ENCODE measurements at regions not wholly inside any gene's neighbourhood (a gene's known extent, or its start where the extent isn't known, plus 50 kb on each side); places are given as distances from the start of the nearest gene placed in this dataset.

- Histone ChIP-seq H3K79me2 (ENCODE audit: insufficient read depth, low read length) (no peaks in the 10 kb centered on the region), H3K4me2 (ENCODE audit: low read length) (no peak overlapping the region), H3K27me3 (ENCODE audit: insufficient read depth, low read length) (no peaks in the 10 kb centered on the region), H3K9me3 (ENCODE audit: insufficient read depth, low read depth, low read length) (no peaks in the 10 kb centered on the region), H3K4me1 (ENCODE audit: insufficient read depth, low read length) (no peaks in the 10 kb centered on the region), H2AFZ (ENCODE audit: low read depth, low read length) (no peak overlapping the region), H3K9ac (ENCODE audit: low read length) (no peak overlapping the region), H3K36me3 (ENCODE audit: insufficient read depth, low read length) (no peaks in the 10 kb centered on the region), H3K4me3 (ENCODE audit: insufficient read depth, low read depth, low read length) (no peak overlapping the region), H3K27ac (ENCODE audit: low read depth, low read length) (no peak overlapping the region), H4K20me1 (ENCODE audit: insufficient read depth, low read length) (no peaks in the 10 kb centered on the region)
- H3K27ac Mint-ChIP-seq (ENCODE audit: unreplicated experiment), result no peak overlapping the region
- no peaks in the 10 kb centered on the region for H3K36me3 Mint-ChIP-seq (ENCODE audit: low read depth, unreplicated experiment)
- H3K4me1 Mint-ChIP-seq (ENCODE audit: low read depth, unreplicated experiment), result peaks cover 6% of the 10 kb centered on the region
- DNase-seq (ENCODE audit: low read depth), result no peak
- H3K27me3 Mint-ChIP-seq (ENCODE audit: low read depth, unreplicated experiment), result no peaks in the 10 kb centered on the region
- no peak for TF ChIP-seq CTCF (IDR thresholded peaks at IDR 0.05; ENCODE audit: insufficient read depth, low read depth, low read length)
- TF ChIP-seq EZH2 (IDR thresholded peaks at IDR 0.05; ENCODE audit: insufficient read depth, low read length), result no peak
- FAIRE-seq, result peak; percentile 55
- peaks cover 2% of the 10 kb centered on the region for H3K9me3 Mint-ChIP-seq (ENCODE audit: unreplicated experiment)
- no peak overlapping the region for H3K4me3 Mint-ChIP-seq (ENCODE audit: unreplicated experiment)
Observed at GRCh38 chr7:25067726-25068501, 57.1 kb downstream of the CYCS start.

GRCh38 chr7:25066253-25066652 is 58.8 kb downstream of the CYCS start:
- no peak for FAIRE-seq
- Histone ChIP-seq H3K4me2 (ENCODE audit: low read length) (no peak overlapping the region), H3K36me3 (ENCODE audit: insufficient read depth, low read length) (no peaks in the 10 kb centered on the region), H3K4me1 (ENCODE audit: insufficient read depth, low read length) (no peaks in the 10 kb centered on the region), H3K4me3 (ENCODE audit: insufficient read depth, low read depth, low read length) (no peak overlapping the region), H3K79me2 (ENCODE audit: insufficient read depth, low read length) (no peaks in the 10 kb centered on the region), H4K20me1 (ENCODE audit: insufficient read depth, low read length) (no peaks in the 10 kb centered on the region), H3K9ac (ENCODE audit: low read length) (no peak overlapping the region), H3K9me3 (ENCODE audit: insufficient read depth, low read depth, low read length) (no peaks in the 10 kb centered on the region), H3K27me3 (ENCODE audit: insufficient read depth, low read length) (no peaks in the 10 kb centered on the region), H2AFZ (ENCODE audit: low read depth, low read length) (no peak overlapping the region), H3K27ac (ENCODE audit: low read depth, low read length) (no peak overlapping the region)
- peaks cover 6% of the 10 kb centered on the region for H3K4me1 Mint-ChIP-seq (ENCODE audit: low read depth, unreplicated experiment)
- no peak for DNase-seq (ENCODE audit: low read depth)
- H3K9me3 Mint-ChIP-seq (ENCODE audit: unreplicated experiment), result peaks cover 2% of the 10 kb centered on the region
- TF ChIP-seq EZH2 (IDR thresholded peaks at IDR 0.05; ENCODE audit: insufficient read depth, low read length) (no peak), CTCF (IDR thresholded peaks at IDR 0.05; ENCODE audit: insufficient read depth, low read depth, low read length) (no peak)
- no peaks in the 10 kb centered on the region for H3K36me3 Mint-ChIP-seq (ENCODE audit: low read depth, unreplicated experiment)
- H3K4me3 Mint-ChIP-seq (ENCODE audit: unreplicated experiment), result no peak overlapping the region
- H3K27me3 Mint-ChIP-seq (ENCODE audit: low read depth, unreplicated experiment), result no peaks in the 10 kb centered on the region
- peak overlapping the region; percentile 6 for H3K27ac Mint-ChIP-seq (ENCODE audit: unreplicated experiment)

- no peaks in the 10 kb centered on the region for H3K79me2 ChIP-seq (ENCODE audit: insufficient read depth, low read length)
- H3K9me3 ChIP-seq (ENCODE audit: insufficient read depth, low read depth, low read length), result no peaks in the 10 kb centered on the region
- Mint-ChIP-seq H3K27me3 (ENCODE audit: low read depth, unreplicated experiment) (no peaks in the 10 kb centered on the region), H3K4me1 (ENCODE audit: low read depth, unreplicated experiment) (no peaks in the 10 kb centered on the region), H3K4me3 (ENCODE audit: unreplicated experiment) (no peak overlapping the region), H3K27ac (ENCODE audit: unreplicated experiment) (no peak overlapping the region), H3K9me3 (ENCODE audit: unreplicated experiment) (peaks cover 2% of the 10 kb centered on the region), H3K36me3 (ENCODE audit: low read depth, unreplicated experiment) (no peaks in the 10 kb centered on the region)
- no peaks in the 10 kb centered on the region for H4K20me1 ChIP-seq (ENCODE audit: insufficient read depth, low read length)
- H3K4me2 ChIP-seq (ENCODE audit: low read length), result no peak overlapping the region
- FAIRE-seq (no peak), DNase-seq (ENCODE audit: low read depth) (no peak)
- H3K9ac ChIP-seq (ENCODE audit: low read length), result no peak overlapping the region
- H3K27ac ChIP-seq (ENCODE audit: low read depth, low read length), result no peak overlapping the region
- H2AFZ ChIP-seq (ENCODE audit: low read depth, low read length), result no peak overlapping the region
- H3K27me3 ChIP-seq (ENCODE audit: insufficient read depth, low read length), result no peaks in the 10 kb centered on the region
- H3K4me3 ChIP-seq (ENCODE audit: insufficient read depth, low read depth, low read length), result no peak overlapping the region
- no peaks in the 10 kb centered on the region for H3K4me1 ChIP-seq (ENCODE audit: insufficient read depth, low read length)
- TF ChIP-seq EZH2 (IDR thresholded peaks at IDR 0.05; ENCODE audit: insufficient read depth, low read length) (no peak), CTCF (IDR thresholded peaks at IDR 0.05; ENCODE audit: insufficient read depth, low read depth, low read length) (no peak)
- no peaks in the 10 kb centered on the region for H3K36me3 ChIP-seq (ENCODE audit: insufficient read depth, low read length)
Observed at GRCh38 chr7:25062380-25062779, 62.7 kb downstream of the CYCS start.
